Prostate gland (tissue), 2 donors: ENCODE measurements at regions not wholly inside any gene's neighbourhood (a gene's known extent, or its start where the extent isn't known, plus 50 kb on each side); places are given as distances from the start of the nearest gene placed in this dataset.
A peak's percentile ranks its signal among the peaks of the same experiment; 100 is the strongest.
"Not testable (repeated sequence)": the region's sequence is repeated elsewhere in the genome, so short reads cannot be mapped to it uniquely, and the experiment has no call there.

Experiments
- DNase-seq: peaks from one replicate; pipeline ENCODE4 v3.0.0-alpha.2; 2019; ENCODE audit warnings: low spot score
- H3K27ac ChIP-seq, 2 donors: fragments of 200-600 bp; sonication (generic); 2 replicates each; pipeline ENCODE4 v1.5.1; 2017 to 2019
- H3K27me3 ChIP-seq: fragments of 200-600 bp; sonication (generic); replicated peaks from 2 replicates; pipeline ENCODE4 v1.5.1; 2019; ENCODE audit not compliant: insufficient read depth
- H3K36me3 ChIP-seq, 2 donors: fragments of 200-600 bp; sonication (generic); 1 replicate in 1 of 2; 2 replicates in 1 of 2; pipeline versions ENCODE4 v1.5.1 to v1.8.1; 2017 to 2019
- H3K4me1 ChIP-seq: fragments of 200-600 bp; sonication (generic); replicated peaks from 2 replicates; pipeline ENCODE4 v1.5.1; 2019
- H3K4me3 ChIP-seq, 2 donors: fragments of 200-600 bp; sonication (generic); 2 replicates each; pipeline ENCODE4 v1.5.1; 2017 to 2019
- H3K9me3 ChIP-seq: fragments of 200-600 bp; sonication (generic); 2 replicates; pipeline ENCODE4 v1.5.1; 2017
- CTCF ChIP-seq, 4 experiments: fragments of 200-600 bp in 2 of 4; fragments of 450-650 bp in 2 of 4; sonication (generic) in 2 of 4; IDR thresholded peaks; 1 replicate in 3 of 4; 2 replicates in 1 of 4; pipeline ENCODE4 v1.5.1; 2016 to 2019; ENCODE audit warnings: antibody characterized with exemption in 4 of 4, mild to moderate bottlenecking in 2 of 4, moderate library complexity in 2 of 4
- POLR2A ChIP-seq: fragments of 450-650 bp; IDR thresholded peaks from one replicate; pipeline ENCODE4 v1.6.1; 2016; ENCODE audit warnings: antibody characterized with exemption, mild to moderate bottlenecking
- POLR2AphosphoS5 ChIP-seq: sonication (generic); formaldehyde crosslinking; IDR thresholded peaks from one replicate; pipeline ENCODE4 v1.6.1; 2017; ENCODE audit warnings: antibody characterized with exemption
- WGBS: methylation state at CpG from one replicate; pipeline ENCODE4 v1.1.5; 2018; 5-methylcytosine and 5-hydroxymethylcytosine counted together
- intact Hi-C: fragments of 100-400 bp; cut with DNase I; formaldehyde crosslinking; loops from one replicate; pipeline ENCODE4 v1.14.2; 2022

- H3K4me1 ChIP-seq, result no peaks in the 10 kb centered on the region
- H3K27me3 ChIP-seq, result no peaks in the 10 kb centered on the region
- peak; percentile 95 for DNase-seq
- WGBS, result 46% methylated on average over 10 of the region's 10 CpGs
- intact Hi-C loops, result no loop called here
- peak; percentile 95 for TF ChIP-seq POLR2AphosphoS5
- TF ChIP-seq CTCF (IDR thresholded peaks at IDR 0.05), result no peak
- H3K27ac ChIP-seq, result peak overlapping the region; percentile 68 to 71
- H3K9me3 ChIP-seq, result no peaks in the 10 kb centered on the region
- H3K4me3 ChIP-seq, result no peak overlapping the region
- no peaks in the 10 kb centered on the region for H3K36me3 ChIP-seq
Measured at GRCh38 chr13:30071969-30072817, 221.8 kb upstream of the UBL3 start.

- H3K36me3 ChIP-seq, result no peaks in the 10 kb centered on the region
- H3K9me3 ChIP-seq, result no peaks in the 10 kb centered on the region
- 78% methylated on average over 4 of the region's 4 CpGs for WGBS
Measured at GRCh38 chr13:30065181-30065580, 214.8 kb upstream of the UBL3 start.

GRCh38 chr13:30063892-30064291 lies 213.5 kb upstream of the UBL3 start:
- H3K9me3 ChIP-seq, result no peaks in the 10 kb centered on the region
- WGBS, result 83% methylated on average over 3 of the region's 3 CpGs
- no peaks in the 10 kb centered on the region for H3K27me3 ChIP-seq
- no peak overlapping the region for H3K27ac ChIP-seq
- H3K4me3 ChIP-seq, result no peak overlapping the region
- H3K36me3 ChIP-seq, result no peaks in the 10 kb centered on the region
- DNase-seq, result no peak
- H3K4me1 ChIP-seq, result no peaks in the 10 kb centered on the region
- intact Hi-C loops, result no loop called here
- TF ChIP-seq CTCF (IDR thresholded peaks at IDR 0.05) (no peak), POLR2A (no peak), POLR2AphosphoS5 (no peak)

More at GRCh38 chr13:30065181-30065580, 214.8 kb upstream of the UBL3 start:
- Histone ChIP-seq H3K4me1 (no peaks in the 10 kb centered on the region), H3K27me3 (no peaks in the 10 kb centered on the region), H3K4me3 (no peak overlapping the region), H3K27ac (no peak overlapping the region)
- no peak for DNase-seq
- intact Hi-C loops, result no loop called here
- TF ChIP-seq POLR2A, result no peak
- no peak for TF ChIP-seq POLR2AphosphoS5
- TF ChIP-seq CTCF (IDR thresholded peaks at IDR 0.05), result no peak

GRCh38 chr13:30061217-30061616 lies 210.8 kb upstream of the UBL3 start:
- H3K4me1 ChIP-seq, result no peaks in the 10 kb centered on the region
- DNase-seq, result no peak
- intact Hi-C loops, result no loop called here
- TF ChIP-seq POLR2AphosphoS5 (no peak), POLR2A (no peak), CTCF (IDR thresholded peaks at IDR 0.05) (no peak)
- WGBS, result 84% methylated on average over 4 of the region's 4 CpGs
- H3K9me3 ChIP-seq, result no peaks in the 10 kb centered on the region
- no peaks in the 10 kb centered on the region for H3K36me3 ChIP-seq
- no peaks in the 10 kb centered on the region for H3K27me3 ChIP-seq
- no peak overlapping the region for H3K4me3 ChIP-seq
- no peak overlapping the region for H3K27ac ChIP-seq

- H3K36me3 ChIP-seq, result no peaks in the 10 kb centered on the region
- H3K27me3 ChIP-seq, result no peaks in the 10 kb centered on the region
- H3K4me3 ChIP-seq, result no peak overlapping the region
- no peak overlapping the region for H3K27ac ChIP-seq
- no peak for DNase-seq
- intact Hi-C loops, result no loop called here
- H3K9me3 ChIP-seq, result no peaks in the 10 kb centered on the region
- 89% methylated on average over 3 of the region's 3 CpGs for WGBS
- TF ChIP-seq POLR2AphosphoS5 (no peak), POLR2A (no peak), CTCF (IDR thresholded peaks at IDR 0.05) (no peak)
- H3K4me1 ChIP-seq, result no peaks in the 10 kb centered on the region
Measured at GRCh38 chr13:30058429-30058828, 208.0 kb upstream of the UBL3 start.

- H3K36me3 ChIP-seq, intact Hi-C loops, H3K27me3 ChIP-seq, H3K4me1 ChIP-seq, H3K9me3 ChIP-seq, DNase-seq, H3K4me3 ChIP-seq, H3K27ac ChIP-seq: not testable (repeated sequence)
- 64% methylated on average over 5 of the region's 5 CpGs for WGBS
Measured at GRCh38 chr13:30054546-30054945, 204.1 kb upstream of the UBL3 start.
